CD14-positive monocyte (primary cell): ENCODE measurements at regions not wholly inside any gene's neighbourhood (a gene's known extent, or its start where the extent isn't known, plus 50 kb on each side); places are given as distances from the start of the nearest gene placed in this dataset.
"Not testable (repeated sequence)": the region's sequence is repeated elsewhere in the genome, so short reads cannot be mapped to it uniquely, and the experiment has no call there.

Experiments
- DNase-seq, 3 donors: peaks; one replicate each; pipeline ENCODE4 v3.0.0-alpha.2; 2011 to 2022
- H2AFZ ChIP-seq: 2 replicates; pipeline ENCODE4 v1.6.0; 2012; ENCODE audit warnings: mild to moderate bottlenecking, low read depth, low read length, inconsistent platforms; ENCODE audit not compliant: insufficient read depth, poor library complexity, severe bottlenecking
- H3K27ac ChIP-seq, 2 donors: 1 replicate in 1 of 2; 2 replicates in 1 of 2; pipeline ENCODE4 v1.5.1; 2012 to 2013; ENCODE audit warnings: low read length in 2 of 2, control low read depth in 1 of 2, inconsistent platforms in 1 of 2, low read depth in 1 of 2, mild to moderate bottlenecking in 1 of 2
- H3K27me3 ChIP-seq, 2 donors: one replicate each; pipeline versions ENCODE4 v1.6.0 to v1.6.1; 2011 to 2013; ENCODE audit warnings: low read length in 2 of 2; ENCODE audit not compliant: control insufficient read depth in 2 of 2, insufficient read depth in 2 of 2
- H3K36me3 ChIP-seq, 2 donors: replicated peaks in 1 of 2; 1 replicate in 1 of 2; 2 replicates in 1 of 2; pipeline versions ENCODE4 v1.5.1 to v1.6.1; 2012 to 2013; ENCODE audit warnings: low read length in 2 of 2, control low read depth in 1 of 2, inconsistent platforms in 1 of 2, mild to moderate bottlenecking in 1 of 2; ENCODE audit not compliant: insufficient read depth in 2 of 2, control insufficient read depth in 1 of 2
- H3K4me1 ChIP-seq, 2 donors: 1 replicate in 1 of 2; 2 replicates in 1 of 2; pipeline versions ENCODE4 v1.5.1 to v1.6.1; 2012 to 2013; ENCODE audit warnings: low read length in 2 of 2, control low read depth in 1 of 2, inconsistent platforms in 1 of 2, mild to moderate bottlenecking in 1 of 2, moderate library complexity in 1 of 2; ENCODE audit not compliant: insufficient read depth in 2 of 2, control insufficient read depth in 1 of 2
- H3K4me2 ChIP-seq: replicated peaks from 2 replicates; pipeline ENCODE3; 2012; ENCODE audit warnings: low read length, moderate library complexity, mild to moderate bottlenecking; ENCODE audit not compliant: poor library complexity, severe bottlenecking; ENCODE audit errors: extremely low read depth
- H3K4me3 ChIP-seq, 3 experiments: fragments of 200-600 bp in 1 of 3; sonication (generic) in 1 of 3; replicated peaks in 1 of 3; 1 replicate in 2 of 3; 2 replicates in 1 of 3; pipeline ENCODE4 v1.5.1; 2011 to 2013; ENCODE audit warnings: low read length in 3 of 3, mild to moderate bottlenecking in 3 of 3, control low read depth in 2 of 3, low read depth in 2 of 3, inconsistent platforms in 1 of 3, moderate library complexity in 1 of 3
- H3K79me2 ChIP-seq: 2 replicates; pipeline ENCODE4 v1.6.0; 2012; ENCODE audit warnings: mild to moderate bottlenecking, control low read depth, inconsistent platforms, low read length, moderate library complexity; ENCODE audit not compliant: insufficient read depth
- H3K9ac ChIP-seq: 2 replicates; pipeline ENCODE4 v1.6.0; 2017; ENCODE audit warnings: low read length, mild to moderate bottlenecking; ENCODE audit not compliant: insufficient read depth, poor library complexity, severe bottlenecking
- H3K9me3 ChIP-seq, 2 donors: replicated peaks in 1 of 2; 1 replicate in 1 of 2; 2 replicates in 1 of 2; pipeline versions ENCODE4 v1.5.1 to v1.6.1; 2012 to 2013; ENCODE audit warnings: low read length in 2 of 2, control low read depth in 1 of 2; ENCODE audit not compliant: control insufficient read depth in 1 of 2, insufficient read depth in 1 of 2
- H4K20me1 ChIP-seq: 2 replicates; pipeline ENCODE4 v1.6.0; 2012; ENCODE audit warnings: mild to moderate bottlenecking, low read length, control low read depth, moderate library complexity; ENCODE audit not compliant: insufficient read depth
- H3K27ac Mint-ChIP-seq, 7 donors: one replicate each; pipeline ENCODE4 v1.8.0; 2020; ENCODE audit warnings: mild to moderate bottlenecking in 7 of 7, mixed read lengths in 7 of 7, moderate library complexity in 6 of 7, inconsistent platforms in 2 of 7
- H3K27me3 Mint-ChIP-seq, 3 donors: one replicate each; pipeline ENCODE4 v1.8.0; 2021 to 2022; ENCODE audit warnings: low read depth in 3 of 3, mild to moderate bottlenecking in 3 of 3, mixed read lengths in 3 of 3, moderate library complexity in 3 of 3, inconsistent platforms in 1 of 3
- H3K36me3 Mint-ChIP-seq, 2 donors: one replicate each; pipeline ENCODE4 v1.8.0; 2020; ENCODE audit warnings: mixed read lengths in 2 of 2, inconsistent platforms in 1 of 2, mild to moderate bottlenecking in 1 of 2
- H3K4me1 Mint-ChIP-seq: one replicate; pipeline ENCODE4 v1.8.0; 2020; ENCODE audit warnings: mild to moderate bottlenecking, mixed read lengths
- H3K4me3 Mint-ChIP-seq, 2 donors: one replicate each; pipeline ENCODE4 v1.8.0; 2020; ENCODE audit warnings: mild to moderate bottlenecking in 2 of 2, mixed read lengths in 2 of 2, moderate library complexity in 1 of 2
- H3K9me3 Mint-ChIP-seq, 7 donors: one replicate each; pipeline ENCODE4 v1.8.0; 2020 to 2022; ENCODE audit warnings: mixed read lengths in 7 of 7, mild to moderate bottlenecking in 6 of 7, moderate library complexity in 6 of 7, inconsistent platforms in 2 of 7
- WGBS: methylation state at CpG from one replicate; pipeline ENCODE4 v1.1.5; 2013; ENCODE audit warnings: missing lambda C conversion rate; ENCODE audit not compliant: insufficient coverage; 5-methylcytosine and 5-hydroxymethylcytosine counted together
- intact Hi-C, 2 donors: fragments of 100-400 bp; cut with micrococcal nuclease; formaldehyde crosslinking; loops; one replicate each; pipeline versions ENCODE4 v1.15.0 to v1.15.1; 2023
- TF ChIP-seq, protein P1 (sequence below): fragments of 200-600 bp; IDR thresholded peaks from one replicate; pipeline ENCODE4 v1.8.0; 2022; ENCODE audit warnings: antibody characterized with exemption, mild to moderate bottlenecking

GRCh38 chr2:52264488-52264887 lies 1232.6 kb upstream of the NRXN1 start:
- Mint-ChIP-seq H3K27me3 (peaks cover 0 to 2% (median 0%) of the 10 kb centered on the region in 3 donors), H3K9me3 (peaks cover 0 to 8% (median 0%) of the 10 kb centered on the region in 7 donors), H3K36me3 (no peaks in the 10 kb centered on the region), H3K4me1 (no peaks in the 10 kb centered on the region), H3K4me3 (no peak overlapping the region), H3K27ac (no peak overlapping the region)
- TF ChIP-seq, protein P1, sequence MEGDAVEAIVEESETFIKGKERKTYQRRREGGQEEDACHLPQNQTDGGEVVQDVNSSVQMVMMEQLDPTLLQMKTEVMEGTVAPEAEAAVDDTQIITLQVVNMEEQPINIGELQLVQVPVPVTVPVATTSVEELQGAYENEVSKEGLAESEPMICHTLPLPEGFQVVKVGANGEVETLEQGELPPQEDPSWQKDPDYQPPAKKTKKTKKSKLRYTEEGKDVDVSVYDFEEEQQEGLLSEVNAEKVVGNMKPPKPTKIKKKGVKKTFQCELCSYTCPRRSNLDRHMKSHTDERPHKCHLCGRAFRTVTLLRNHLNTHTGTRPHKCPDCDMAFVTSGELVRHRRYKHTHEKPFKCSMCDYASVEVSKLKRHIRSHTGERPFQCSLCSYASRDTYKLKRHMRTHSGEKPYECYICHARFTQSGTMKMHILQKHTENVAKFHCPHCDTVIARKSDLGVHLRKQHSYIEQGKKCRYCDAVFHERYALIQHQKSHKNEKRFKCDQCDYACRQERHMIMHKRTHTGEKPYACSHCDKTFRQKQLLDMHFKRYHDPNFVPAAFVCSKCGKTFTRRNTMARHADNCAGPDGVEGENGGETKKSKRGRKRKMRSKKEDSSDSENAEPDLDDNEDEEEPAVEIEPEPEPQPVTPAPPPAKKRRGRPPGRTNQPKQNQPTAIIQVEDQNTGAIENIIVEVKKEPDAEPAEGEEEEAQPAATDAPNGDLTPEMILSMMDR, result no peak
- no peaks in the 10 kb centered on the region for H3K4me1 ChIP-seq
- H2AFZ ChIP-seq, result no peak overlapping the region
- no peaks in the 10 kb centered on the region for H4K20me1 ChIP-seq
- intact Hi-C loops, result no loop called here
- no peak overlapping the region for H3K27ac ChIP-seq
- no peaks in the 10 kb centered on the region for H3K79me2 ChIP-seq
- WGBS, result 77% methylated on average over 3 of the region's 3 CpGs
- no peak overlapping the region for H3K4me3 ChIP-seq
- DNase-seq, result no peak
- H3K9ac ChIP-seq, result no peak overlapping the region
- H3K36me3 ChIP-seq, result no peaks in the 10 kb centered on the region
- H3K4me2 ChIP-seq, result no peak overlapping the region
- peaks cover 9 to 14% of the 10 kb centered on the region in 2 donors for H3K9me3 ChIP-seq
- H3K27me3 ChIP-seq, result no peaks in the 10 kb centered on the region

- Histone ChIP-seq H3K79me2 (no peaks in the 10 kb centered on the region), H3K27ac (no peak overlapping the region), H3K9me3 (peaks cover 9 to 14% of the 10 kb centered on the region in 2 donors), H3K4me3 (no peak overlapping the region), H4K20me1 (no peaks in the 10 kb centered on the region), H2AFZ (no peak overlapping the region), H3K27me3 (no peaks in the 10 kb centered on the region), H3K4me2 (no peak overlapping the region), H3K4me1 (no peaks in the 10 kb centered on the region), H3K9ac (no peak overlapping the region), H3K36me3 (no peaks in the 10 kb centered on the region)
- intact Hi-C loops, result no loop called here
- Mint-ChIP-seq H3K4me1 (no peaks in the 10 kb centered on the region), H3K36me3 (no peaks in the 10 kb centered on the region), H3K27me3 (peaks cover 0 to 2% (median 0%) of the 10 kb centered on the region in 3 donors), H3K4me3 (no peak overlapping the region), H3K27ac (no peak overlapping the region), H3K9me3 (peaks cover 0 to 8% (median 2%) of the 10 kb centered on the region in 7 donors)
- no peak for DNase-seq
- TF ChIP-seq, protein P1, result no peak
- WGBS, result no CpG with 5 or more reads among the region's 1 CpG
Observed at GRCh38 chr2:52260904-52261303, 1229.0 kb upstream of the NRXN1 start.

GRCh38 chr2:52258967-52259366 lies 1227.0 kb upstream of the NRXN1 start:
- H3K27me3 ChIP-seq, DNase-seq, H4K20me1 ChIP-seq, H3K9me3 Mint-ChIP-seq, H3K4me3 ChIP-seq, H2AFZ ChIP-seq, H3K27me3 Mint-ChIP-seq, H3K9ac ChIP-seq, H3K4me1 Mint-ChIP-seq, H3K36me3 Mint-ChIP-seq, H3K4me2 ChIP-seq, H3K4me3 Mint-ChIP-seq, H3K4me1 ChIP-seq, H3K79me2 ChIP-seq, H3K27ac ChIP-seq, intact Hi-C loops, H3K27ac Mint-ChIP-seq, H3K36me3 ChIP-seq: not testable (repeated sequence)
- no CpG with 5 or more reads among the region's 11 CpGs for WGBS
- H3K9me3 ChIP-seq, result peaks cover 13 to 14% of the 10 kb centered on the region in 2 donors
